HG03469 (cell line): ENCODE measurements at regions not wholly inside any gene's neighbourhood (a gene's known extent, or its start where the extent isn't known, plus 50 kb on each side); places are given as distances from the start of the nearest gene placed in this dataset.
"Not testable (repeated sequence)": the region's sequence is repeated elsewhere in the genome, so short reads cannot be mapped to it uniquely, and the experiment has no call there.

Experiments used
- ATAC-seq: cut with Tn5 transposase; IDR thresholded peaks from one replicate; pipeline ENCODE4 v1.9.1; 2021; ENCODE audit warnings: mild to moderate bottlenecking, moderate library complexity, moderate number of reproducible peaks; ENCODE audit not compliant: unreplicated experiment

GRCh38 chr2:138267161-138267901 lies 234.2 kb upstream of the SPOPL start:
- ATAC-seq = peak; percentile 77

GRCh38 chr2:138267902-138268254 lies 233.7 kb upstream of the SPOPL start:
- ATAC-seq = peak; percentile 20

GRCh38 chr2:138269765-138270164 lies 231.8 kb upstream of the SPOPL start:
- no peak for ATAC-seq

- no peak for ATAC-seq
Measured at GRCh38 chr2:138271467-138271866, 230.1 kb upstream of the SPOPL start.

GRCh38 chr2:138272524-138273195 lies 228.9 kb upstream of the SPOPL start:
- no peak for ATAC-seq

- not testable (repeated sequence) for ATAC-seq
Measured at GRCh38 chr2:138273280-138273679, 228.3 kb upstream of the SPOPL start.

GRCh38 chr2:138274421-138275291 lies 226.9 kb upstream of the SPOPL start:
- no peak for ATAC-seq

GRCh38 chr2:138275292-138275690 lies 226.3 kb upstream of the SPOPL start:
- no peak for ATAC-seq

- ATAC-seq = no peak
Measured at GRCh38 chr2:138275881-138276280, 225.7 kb upstream of the SPOPL start.

- ATAC-seq = no peak
Measured at GRCh38 chr2:138276339-138276738, 225.2 kb upstream of the SPOPL start.

GRCh38 chr2:138277062-138277461 lies 224.5 kb upstream of the SPOPL start:
- ATAC-seq = no peak

- no peak for ATAC-seq
Measured at GRCh38 chr2:138279871-138280270, 221.7 kb upstream of the SPOPL start.

GRCh38 chr2:138280999-138281695 lies 220.4 kb upstream of the SPOPL start:
- no peak for ATAC-seq

- ATAC-seq = no peak
Measured at GRCh38 chr2:138282014-138282672, 219.4 kb upstream of the SPOPL start.

GRCh38 chr2:138291805-138292204 lies 209.8 kb upstream of the SPOPL start:
- no peak for ATAC-seq

- no peak for ATAC-seq
Measured at GRCh38 chr2:138293045-138293444, 208.5 kb upstream of the SPOPL start.

GRCh38 chr2:138293549-138293948 lies 208.0 kb upstream of the SPOPL start:
- no peak for ATAC-seq

GRCh38 chr2:138294451-138294850 lies 207.1 kb upstream of the SPOPL start:
- no peak for ATAC-seq

- no peak for ATAC-seq
Measured at GRCh38 chr2:138296365-138296764, 205.2 kb upstream of the SPOPL start.

GRCh38 chr2:138298120-138298814 lies 203.3 kb upstream of the SPOPL start:
- peak; percentile 73 for ATAC-seq
